ENCODE measurements at regions not wholly inside any gene's neighbourhood (a gene's known extent, or its start where the extent isn't known, plus 50 kb on each side); places are given as distances from the start of the nearest gene placed in this dataset.

DNA sequence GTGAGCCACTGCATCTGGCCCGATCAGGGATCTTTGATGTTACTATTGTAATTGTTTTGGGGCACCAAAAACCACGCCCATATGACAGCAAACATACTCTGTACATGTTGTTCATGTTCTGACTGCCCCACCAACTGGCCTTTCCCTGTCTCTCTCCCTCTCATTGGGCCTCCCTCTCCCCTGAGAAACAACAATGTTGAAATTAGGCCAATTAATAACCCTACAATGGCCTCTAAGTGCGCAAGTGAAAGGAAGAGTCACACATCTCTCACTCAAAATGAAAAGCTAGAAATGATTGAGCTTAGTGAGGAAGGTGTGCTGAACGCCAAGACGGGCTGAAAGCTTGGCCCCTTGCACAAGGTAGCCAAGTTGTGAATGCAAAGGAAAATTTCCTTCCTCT lies 50.3 kb upstream of the SDK1 start:
- no peaks in the 10 kb centered on the region for H3K4me1 ChIP-seq (ENCODE audit: control insufficient read depth, insufficient read depth, low read length)
- H3K9me3 ChIP-seq (replicated peaks; ENCODE audit: low read length), result no peaks in the 10 kb centered on the region
- H3K9ac ChIP-seq (ENCODE audit: low read depth, low read length), result no peak overlapping the region
- H3K4me2 ChIP-seq (ENCODE audit: low read length), result no peak overlapping the region
- no peaks in the 10 kb centered on the region for H3K36me3 ChIP-seq (ENCODE audit: insufficient read depth, low read length)
- H3K27me3 ChIP-seq (ENCODE audit: control insufficient read depth, insufficient read depth, low read length), result peaks cover 12% of the 10 kb centered on the region
- H3K4me3 ChIP-seq (ENCODE audit: low read length), result no peak overlapping the region

Data from skeletal muscle satellite cell (primary cell).